H9 (cell line): ENCODE measurements at regions not wholly inside any gene's neighbourhood (a gene's known extent, or its start where the extent isn't known, plus 50 kb on each side); places are given as distances from the start of the nearest gene placed in this dataset.

Experiments
- DNase-seq: peaks from one replicate; pipeline ENCODE4 v3.0.0-alpha.2; 2017
- H2AFZ ChIP-seq: one replicate; pipeline ENCODE4 v1.6.1; 2013; ENCODE audit warnings: mild to moderate bottlenecking, low read length, control low read depth, moderate library complexity
- H2AK5ac ChIP-seq: 2 replicates; pipeline ENCODE4 v1.6.1; 2013; ENCODE audit warnings: low read length, control low read depth, mixed read lengths; ENCODE audit not compliant: insufficient read length
- H2BK120ac ChIP-seq: one replicate; pipeline ENCODE4 v1.6.1; 2013; ENCODE audit warnings: low read depth, mild to moderate bottlenecking, low read length, control low read depth, inconsistent platforms; ENCODE audit not compliant: poor library complexity, severe bottlenecking
- H2BK12ac ChIP-seq: 2 replicates; pipeline ENCODE4 v1.6.1; 2013; ENCODE audit warnings: low read length, control low read depth, mixed read lengths, low read depth; ENCODE audit not compliant: insufficient read length
- H2BK15ac ChIP-seq: 2 replicates; pipeline ENCODE4 v1.6.1; 2013; ENCODE audit warnings: low read depth, low read length, control low read depth
- H2BK20ac ChIP-seq: one replicate; pipeline ENCODE4 v1.6.1; 2013; ENCODE audit warnings: low read depth, mild to moderate bottlenecking, low read length, control low read depth, inconsistent platforms; ENCODE audit not compliant: poor library complexity, severe bottlenecking
- H2BK5ac ChIP-seq: 2 replicates; pipeline ENCODE4 v1.6.1; 2013; ENCODE audit warnings: low read length, control low read depth, mixed read lengths; ENCODE audit not compliant: insufficient read length
- H3K14ac ChIP-seq: 2 replicates; pipeline ENCODE4 v1.6.1; 2013; ENCODE audit warnings: low read length, control low read depth; ENCODE audit not compliant: insufficient read depth
- H3K18ac ChIP-seq: 2 replicates; pipeline ENCODE4 v1.6.1; 2013; ENCODE audit warnings: low read depth, mild to moderate bottlenecking, mixed read lengths, low read length, control low read depth; ENCODE audit not compliant: insufficient read length
- H3K23ac ChIP-seq: 2 replicates; pipeline ENCODE4 v1.6.1; 2013; ENCODE audit warnings: low read length, control low read depth, mixed read lengths, low read depth; ENCODE audit not compliant: insufficient read length
- H3K23me2 ChIP-seq: 2 replicates; pipeline ENCODE4 v1.6.1; 2013; ENCODE audit warnings: low read depth, mild to moderate bottlenecking, mixed read lengths, low read length, control low read depth; ENCODE audit not compliant: insufficient read length, poor library complexity, severe bottlenecking
- H3K27ac ChIP-seq: 2 replicates; pipeline ENCODE4 v1.5.1; 2013; ENCODE audit warnings: low read length, control low read depth, mixed read lengths, low read depth; ENCODE audit not compliant: insufficient read length
- H3K27me3 ChIP-seq: 2 replicates; pipeline ENCODE4 v1.6.1; 2013; ENCODE audit warnings: low read length, control low read depth, inconsistent platforms; ENCODE audit not compliant: insufficient read depth
- H3K4ac ChIP-seq: 2 replicates; pipeline ENCODE4 v1.6.1; 2013; ENCODE audit warnings: low read depth, mild to moderate bottlenecking, control low read depth, inconsistent platforms, low read length, moderate library complexity
- H3K4me1 ChIP-seq: 2 replicates; pipeline ENCODE4 v1.6.1; 2013; ENCODE audit warnings: low read length, control low read depth, inconsistent platforms; ENCODE audit not compliant: insufficient read depth
- H3K4me2 ChIP-seq: 2 replicates; pipeline ENCODE4 v1.6.1; 2013; ENCODE audit warnings: low read length, control low read depth, mixed read lengths; ENCODE audit not compliant: insufficient read length, insufficient read depth
- H3K56ac ChIP-seq: 2 replicates; pipeline ENCODE4 v1.6.1; 2013; ENCODE audit warnings: low read depth, mild to moderate bottlenecking, mixed read lengths, low read length, control low read depth; ENCODE audit not compliant: insufficient read length
- H3K79me1 ChIP-seq: 2 replicates; pipeline ENCODE4 v1.6.1; 2013; ENCODE audit warnings: low read depth, mild to moderate bottlenecking, moderate library complexity, low read length, control low read depth, inconsistent platforms; ENCODE audit not compliant: insufficient read depth, poor library complexity, severe bottlenecking
- H3K79me2 ChIP-seq: 2 replicates; pipeline ENCODE4 v1.6.1; 2013; ENCODE audit warnings: low read length, control low read depth, inconsistent platforms; ENCODE audit not compliant: insufficient read depth
- H3K9ac ChIP-seq: 2 replicates; pipeline ENCODE4 v1.6.1; 2013; ENCODE audit warnings: low read length, control low read depth, mixed read lengths; ENCODE audit not compliant: insufficient read length; ENCODE audit errors: extremely low read depth
- H3K9me3 ChIP-seq: one replicate; pipeline ENCODE4 v1.6.1; 2013; ENCODE audit warnings: low read depth, low read length, inconsistent platforms; ENCODE audit not compliant: control insufficient read depth
- H3T11ph ChIP-seq: one replicate; pipeline ENCODE4 v1.6.1; 2013; ENCODE audit warnings: mild to moderate bottlenecking, low read length, control low read depth, inconsistent platforms
- H4K20me1 ChIP-seq: one replicate; pipeline ENCODE4 v1.6.1; 2013; ENCODE audit not compliant: control insufficient read depth, insufficient read length, insufficient read depth
- H4K5ac ChIP-seq: 2 replicates; pipeline ENCODE4 v1.6.1; 2013; ENCODE audit warnings: low read depth, mild to moderate bottlenecking, mixed read lengths, low read length, control low read depth; ENCODE audit not compliant: insufficient read length
- H4K8ac ChIP-seq: replicated peaks from 2 replicates; pipeline ENCODE4 v1.6.1; 2013; ENCODE audit warnings: low read length, control low read depth, mixed read lengths, low read depth; ENCODE audit not compliant: insufficient read length
- H4K91ac ChIP-seq: 2 replicates; pipeline ENCODE4 v1.6.1; 2013; ENCODE audit warnings: low read depth, mild to moderate bottlenecking, moderate library complexity, mixed read lengths, low read length, control low read depth; ENCODE audit not compliant: insufficient read length
- H3K27ac Mint-ChIP-seq, 3 experiments: 2 replicates in 2 of 3; 3 replicates in 1 of 3; pipeline ENCODE4 v1.8.0; 2020 to 2021; ENCODE audit warnings: mixed read lengths in 3 of 3, mild to moderate bottlenecking in 1 of 3, moderate library complexity in 1 of 3
- H3K27me3 Mint-ChIP-seq: 2 replicates; pipeline ENCODE4 v1.8.0; 2021; ENCODE audit warnings: low read depth, mild to moderate bottlenecking, moderate library complexity, mixed read lengths
- H3K36me3 Mint-ChIP-seq, 3 experiments: 2 replicates in 2 of 3; 3 replicates in 1 of 3; pipeline ENCODE4 v1.8.0; 2020 to 2021; ENCODE audit warnings: low read depth in 3 of 3, mixed read lengths in 3 of 3; ENCODE audit not compliant: insufficient read depth in 1 of 3
- H3K4me1 Mint-ChIP-seq, 2 experiments: 2 replicates each; pipeline ENCODE4 v1.8.0; 2020; ENCODE audit warnings: mixed read lengths in 2 of 2
- H3K4me3 Mint-ChIP-seq, 2 experiments: 2 replicates in 1 of 2; 3 replicates in 1 of 2; pipeline ENCODE4 v1.8.0; 2020 to 2021; ENCODE audit warnings: mild to moderate bottlenecking in 2 of 2, mixed read lengths in 2 of 2, moderate library complexity in 1 of 2
- H3K9me3 Mint-ChIP-seq, 2 experiments: 2 replicates in 1 of 2; 3 replicates in 1 of 2; pipeline ENCODE4 v1.8.0; 2020; ENCODE audit warnings: mild to moderate bottlenecking in 2 of 2, mixed read lengths in 2 of 2, moderate library complexity in 1 of 2
- WGBS: extraction: QIAGEN DNeasy Blood & Tissue Kit; methylation state at CpG from one replicate; pipeline ENCODE4 v1.1.7; 2013; ENCODE audit warnings: missing lambda C conversion rate, low lambda C conversion rate, mixed read lengths; ENCODE audit not compliant: insufficient read length; ENCODE audit errors: extremely low coverage; 5-methylcytosine and 5-hydroxymethylcytosine counted together
- TF ChIP-seq, protein P1 (sequence below): fragments of 200-600 bp; sonication (generic); conservative IDR thresholded peaks from 3 replicates; pipeline ENCODE4 v1.8.0; 2021; ENCODE audit warnings: antibody characterized with exemption, mild to moderate bottlenecking

DNA sequence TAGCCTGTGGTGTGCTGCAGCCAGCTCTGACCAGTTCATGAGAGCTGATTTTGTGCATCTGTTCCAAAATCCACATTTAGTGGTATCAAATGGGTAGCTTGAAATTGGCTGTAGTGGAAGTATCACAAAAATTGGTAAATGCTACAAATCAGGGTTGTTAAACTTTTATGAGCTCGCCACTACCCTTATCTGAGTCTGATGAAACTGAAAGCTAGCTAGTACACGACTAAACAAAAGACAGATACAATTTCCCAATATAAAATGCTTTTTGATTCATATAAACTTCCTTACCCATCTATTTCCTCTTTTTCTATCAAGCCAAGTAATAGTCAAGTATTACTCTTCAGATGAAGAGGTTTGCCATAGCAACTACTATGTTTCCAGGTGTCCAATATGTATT lies 392.0 kb downstream of the TMEM161B start:
- WGBS, result no CpG with 5 or more reads among the region's 2 CpGs
- Histone ChIP-seq H3K4me1 (no peaks in the 10 kb centered on the region), H2BK12ac (no peak overlapping the region), H2BK120ac (no peak overlapping the region), H3K23ac (no peak overlapping the region), H4K91ac (no peak overlapping the region), H3K4me2 (no peak overlapping the region), H3K23me2 (no peaks in the 10 kb centered on the region), H3K4ac (no peak overlapping the region), H2AFZ (no peak overlapping the region), H3K14ac (no peak overlapping the region), H2BK5ac (no peak overlapping the region), H3K79me1 (no peaks in the 10 kb centered on the region), H2BK15ac (no peak overlapping the region), H3K27me3 (no peaks in the 10 kb centered on the region), H3K79me2 (0 out of 2 replicates have a peak, but pooled peaks cover 2% of the 10 kb centered on the region), H3K56ac (no peak overlapping the region), H4K20me1 (no peaks in the 10 kb centered on the region), H3K9ac (no peak overlapping the region), H4K5ac (no peak overlapping the region), H2AK5ac (no peak overlapping the region), H3K18ac (no peak overlapping the region), H2BK20ac (no peak overlapping the region), H3K9me3 (no peaks in the 10 kb centered on the region), H3K27ac (no peak overlapping the region), H4K8ac (no peak overlapping the region), H3T11ph (no peak overlapping the region)
- Mint-ChIP-seq H3K9me3 (peaks cover 0 to under 1% of the 10 kb centered on the region in 2 experiments; a peak in 1 of 5 replicates), H3K27me3 (no peaks in the 10 kb centered on the region), H3K27ac (no peak overlapping the region), H3K4me1 (peaks cover 9 to 11% of the 10 kb centered on the region in 2 experiments), H3K4me3 (no peak overlapping the region), H3K36me3 (no peaks in the 10 kb centered on the region; a peak in 1 of 7 replicates)
- no peak for DNase-seq
- TF ChIP-seq, protein P1, sequence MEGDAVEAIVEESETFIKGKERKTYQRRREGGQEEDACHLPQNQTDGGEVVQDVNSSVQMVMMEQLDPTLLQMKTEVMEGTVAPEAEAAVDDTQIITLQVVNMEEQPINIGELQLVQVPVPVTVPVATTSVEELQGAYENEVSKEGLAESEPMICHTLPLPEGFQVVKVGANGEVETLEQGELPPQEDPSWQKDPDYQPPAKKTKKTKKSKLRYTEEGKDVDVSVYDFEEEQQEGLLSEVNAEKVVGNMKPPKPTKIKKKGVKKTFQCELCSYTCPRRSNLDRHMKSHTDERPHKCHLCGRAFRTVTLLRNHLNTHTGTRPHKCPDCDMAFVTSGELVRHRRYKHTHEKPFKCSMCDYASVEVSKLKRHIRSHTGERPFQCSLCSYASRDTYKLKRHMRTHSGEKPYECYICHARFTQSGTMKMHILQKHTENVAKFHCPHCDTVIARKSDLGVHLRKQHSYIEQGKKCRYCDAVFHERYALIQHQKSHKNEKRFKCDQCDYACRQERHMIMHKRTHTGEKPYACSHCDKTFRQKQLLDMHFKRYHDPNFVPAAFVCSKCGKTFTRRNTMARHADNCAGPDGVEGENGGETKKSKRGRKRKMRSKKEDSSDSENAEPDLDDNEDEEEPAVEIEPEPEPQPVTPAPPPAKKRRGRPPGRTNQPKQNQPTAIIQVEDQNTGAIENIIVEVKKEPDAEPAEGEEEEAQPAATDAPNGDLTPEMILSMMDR, result no peak
